GM18517 (cell line): ENCODE measurements at regions not wholly inside any gene's neighbourhood (a gene's known extent, or its start where the extent isn't known, plus 50 kb on each side); places are given as distances from the start of the nearest gene placed in this dataset.

Source experiments
- ATAC-seq: cut with Tn5 transposase; IDR thresholded peaks from one replicate; pipeline ENCODE4 v1.9.1; 2021; ENCODE audit warnings: mild to moderate bottlenecking, moderate library complexity; ENCODE audit not compliant: unreplicated experiment

GRCh38 chr20:7606941-7607340, 333.3 kb downstream of the HAO1 start:
- no peak for ATAC-seq

GRCh38 chr20:7608250-7608649, 332.0 kb downstream of the HAO1 start:
- ATAC-seq, result no peak

- no peak for ATAC-seq
Measured at GRCh38 chr20:7609251-7609650, 331.0 kb downstream of the HAO1 start.

- ATAC-seq, result no peak
Measured at GRCh38 chr20:7610681-7611080, 329.6 kb downstream of the HAO1 start.

GRCh38 chr20:7617797-7618196, 322.5 kb downstream of the HAO1 start:
- ATAC-seq, result no peak

- no peak for ATAC-seq
Measured at GRCh38 chr20:7622399-7622961, 317.8 kb downstream of the HAO1 start.

GRCh38 chr20:7624886-7625285, 315.4 kb downstream of the HAO1 start:
- ATAC-seq, result no peak

GRCh38 chr20:7627734-7628663, 312.3 kb downstream of the HAO1 start:
- ATAC-seq, result no peak

- ATAC-seq, result no peak
Measured at GRCh38 chr20:7629880-7630279, 310.4 kb downstream of the HAO1 start.

GRCh38 chr20:7637184-7637583, 303.1 kb downstream of the HAO1 start:
- no peak for ATAC-seq

- ATAC-seq, result no peak
Measured at GRCh38 chr20:7650086-7650879, 290.0 kb downstream of the HAO1 start.

GRCh38 chr20:7654231-7654630, 286.0 kb downstream of the HAO1 start:
- ATAC-seq, result no peak

- ATAC-seq, result no peak
Measured at GRCh38 chr20:7656687-7657467, 283.4 kb downstream of the HAO1 start.

- ATAC-seq, result no peak
Measured at GRCh38 chr20:7657569-7657968, 282.7 kb downstream of the HAO1 start.

- ATAC-seq, result no peak
Measured at GRCh38 chr20:7660165-7660564, 280.1 kb downstream of the HAO1 start.

GRCh38 chr20:7665376-7665775, 274.9 kb downstream of the HAO1 start:
- no peak for ATAC-seq

- ATAC-seq, result no peak
Measured at GRCh38 chr20:7667194-7667593, 273.1 kb downstream of the HAO1 start.

- ATAC-seq, result no peak
Measured at GRCh38 chr20:7672571-7672970, 267.7 kb downstream of the HAO1 start.

GRCh38 chr20:7673841-7674240, 266.4 kb downstream of the HAO1 start:
- no peak for ATAC-seq

GRCh38 chr20:7682916-7683315, 257.3 kb downstream of the HAO1 start:
- ATAC-seq, result no peak

- no peak for ATAC-seq
Measured at GRCh38 chr20:7687065-7687464, 253.2 kb downstream of the HAO1 start.
